Endothelial cell of umbilical vein (primary cell): ENCODE measurements at regions not wholly inside any gene's neighbourhood (a gene's known extent, or its start where the extent isn't known, plus 50 kb on each side); places are given as distances from the start of the nearest gene placed in this dataset.

Source experiments
- BruUV-seq: library from RNA; stranded (reverse); fragments of 400-500 nt; replicated peaks from 2 replicates; lab custom pipeline; 2021; lab: Mats Ljungman, UMichigan
- CTCF ChIA-PET: fragments of 300-600, 350-600 bp; sonication (Branson Sonifier 250); formaldehyde crosslinking; loops from one replicate; lab custom pipeline; 2021; ENCODE audit warnings: antibody characterized with exemption, inconsistent platforms; lab: Charles Lee
- POLR2A ChIA-PET: fragments of 300-600, 350-600 bp; sonication (Branson Sonifier 250); formaldehyde crosslinking; loops from one replicate; lab custom pipeline; 2021; ENCODE audit warnings: antibody characterized with exemption, inconsistent platforms; lab: Charles Lee
- DNase-seq: peaks from one replicate; pipeline ENCODE4 v3.0.0-alpha.2; 2011; ENCODE audit warnings: low read depth, low spot score
- FAIRE-seq: peaks from 2 replicates; lab custom pipeline; 2011; peaks lifted over from hg19 to GRCh38; lab: Jason Lieb, UNC
- H2AFZ ChIP-seq: 2 replicates; pipeline ENCODE4 v1.6.0; 2012; ENCODE audit warnings: low read depth, low read length, control low read depth, inconsistent platforms
- H3K27ac ChIP-seq: 2 replicates; pipeline ENCODE4 v1.5.1; 2011; ENCODE audit warnings: low read depth, mild to moderate bottlenecking, control low read depth, low read length, moderate library complexity; ENCODE audit not compliant: insufficient read depth
- H3K27me3 ChIP-seq, 2 experiments: 2 replicates each; pipeline versions ENCODE4 v1.6.0 to v1.6.1; 2011; ENCODE audit warnings: low read length in 2 of 2, mixed read lengths in 1 of 2; ENCODE audit not compliant: control insufficient read depth in 2 of 2, insufficient read depth in 2 of 2
- H3K36me3 ChIP-seq, 2 experiments: 2 replicates in 1 of 2; 3 replicates in 1 of 2; pipeline ENCODE4 v1.5.1; 2011; ENCODE audit warnings: low read length in 2 of 2, mild to moderate bottlenecking in 1 of 2, moderate library complexity in 1 of 2; ENCODE audit not compliant: control insufficient read depth in 2 of 2, insufficient read depth in 2 of 2; ENCODE audit errors: extremely low read depth in 1 of 2
- H3K4me1 ChIP-seq: 3 replicates; pipeline ENCODE4 v1.5.1; 2011; ENCODE audit warnings: mild to moderate bottlenecking, low read length; ENCODE audit not compliant: control insufficient read depth, insufficient read depth; ENCODE audit errors: extremely low read depth
- H3K4me2 ChIP-seq: 2 replicates; pipeline ENCODE4 v1.6.1; 2011; ENCODE audit warnings: low read length, control low read depth, mixed read lengths; ENCODE audit not compliant: insufficient read depth
- H3K4me3 ChIP-seq, 3 experiments: fragments of 200-600 bp in 1 of 3; sonication (generic), shearing (Covaris generic) in 1 of 3; replicated peaks in 1 of 3; 2 replicates each; pipeline ENCODE4 v1.5.1; 2011 to 2016; ENCODE audit warnings: control low read depth in 3 of 3, low read length in 3 of 3, mild to moderate bottlenecking in 2 of 3, inconsistent platforms in 1 of 3, low read depth in 1 of 3, moderate library complexity in 1 of 3; ENCODE audit not compliant: insufficient read depth in 1 of 3
- H3K79me2 ChIP-seq: 2 replicates; pipeline ENCODE4 v1.6.0; 2012; ENCODE audit warnings: low read length, inconsistent platforms; ENCODE audit not compliant: control insufficient read depth, insufficient read depth
- H3K9ac ChIP-seq: replicated peaks from 2 replicates; pipeline ENCODE3; 2011; ENCODE audit warnings: low read length, control low read depth; ENCODE audit not compliant: insufficient read depth; ENCODE audit errors: extremely low read depth
- H3K9me1 ChIP-seq: replicated peaks from 3 replicates; pipeline ENCODE4 v1.6.0; 2011; ENCODE audit warnings: mild to moderate bottlenecking, low read length; ENCODE audit not compliant: control insufficient read depth, insufficient read depth; ENCODE audit errors: extremely low read depth
- H3K9me3 ChIP-seq: replicated peaks from 2 replicates; pipeline ENCODE4 v1.5.1; 2012; ENCODE audit warnings: low read length, inconsistent platforms; ENCODE audit not compliant: control insufficient read depth, insufficient read depth
- H4K20me1 ChIP-seq: replicated peaks from 2 replicates; pipeline ENCODE3; 2011; ENCODE audit warnings: mild to moderate bottlenecking, low read length; ENCODE audit not compliant: control insufficient read depth, insufficient read depth; ENCODE audit errors: extremely low read depth
- EZH2 ChIP-seq: IDR thresholded peaks from 2 replicates; pipeline ENCODE4 v1.6.1; 2012; ENCODE audit warnings: borderline replicate concordance, low read depth, mild to moderate bottlenecking, moderate library complexity, low read length, inconsistent platforms; ENCODE audit not compliant: severe bottlenecking
- FOS ChIP-seq: IDR thresholded peaks from 2 replicates; pipeline ENCODE4 v1.6.1; 2011; ENCODE audit warnings: mild to moderate bottlenecking, low read length, moderate library complexity, borderline replicate concordance; ENCODE audit not compliant: insufficient read depth
- GATA2 ChIP-seq: IDR thresholded peaks from 2 replicates; pipeline ENCODE4 v1.7.0; 2011; ENCODE audit warnings: low read depth, mild to moderate bottlenecking, moderate library complexity, mixed read lengths, low read length; ENCODE audit not compliant: insufficient read length, insufficient read depth
- JUN ChIP-seq: IDR thresholded peaks from 2 replicates; pipeline ENCODE4 v1.6.1; 2011; ENCODE audit warnings: borderline replicate concordance, low read depth; ENCODE audit not compliant: insufficient read length, insufficient read depth
- MYC ChIP-seq: IDR thresholded peaks from one replicate; pipeline ENCODE4 v1.6.1; 2011; ENCODE audit warnings: mild to moderate bottlenecking, low read depth, low read length
- POLR2A ChIP-seq: IDR thresholded peaks from 2 replicates; pipeline ENCODE4 v1.6.1; 2012; ENCODE audit warnings: low read depth, mild to moderate bottlenecking, control low read depth, low read length
- POLR2AphosphoS5 ChIP-seq: IDR thresholded peaks from 2 replicates; pipeline ENCODE4 v1.6.1; 2012; ENCODE audit warnings: low read depth, mild to moderate bottlenecking, control low read depth, low read length, moderate library complexity; ENCODE audit not compliant: insufficient read depth
- dilution Hi-C: fragments of 300-500 bp; cut with MboI; formaldehyde crosslinking; loops from one replicate; pipeline ENCODE4 v1.15.0; 2019; ENCODE audit warnings: low sequenced_read_pairs; ENCODE audit not compliant: extremely low pct_ligation_motif_present
- intact Hi-C: fragments of 100-400 bp; cut with micrococcal nuclease; formaldehyde crosslinking; loops from one replicate; pipeline ENCODE4 v1.10.0; 2022
- TF ChIP-seq, protein P1 (sequence below): IDR thresholded peaks from 2 replicates; pipeline ENCODE4 v1.6.1; 2011; ENCODE audit not compliant: insufficient read depth, insufficient read length
- TF ChIP-seq, protein P2 (sequence below), 2 donors: IDR thresholded peaks; 1 replicate in 1 of 2; 2 replicates in 1 of 2; pipeline ENCODE4 v1.5.1; 2011; ENCODE audit warnings: low read length in 2 of 2, mild to moderate bottlenecking in 2 of 2, moderate library complexity in 2 of 2, control low read depth in 1 of 2, inconsistent platforms in 1 of 2, low read depth in 1 of 2; ENCODE audit not compliant: insufficient read depth in 1 of 2; ENCODE audit errors: extremely low read depth in 1 of 2

DNA sequence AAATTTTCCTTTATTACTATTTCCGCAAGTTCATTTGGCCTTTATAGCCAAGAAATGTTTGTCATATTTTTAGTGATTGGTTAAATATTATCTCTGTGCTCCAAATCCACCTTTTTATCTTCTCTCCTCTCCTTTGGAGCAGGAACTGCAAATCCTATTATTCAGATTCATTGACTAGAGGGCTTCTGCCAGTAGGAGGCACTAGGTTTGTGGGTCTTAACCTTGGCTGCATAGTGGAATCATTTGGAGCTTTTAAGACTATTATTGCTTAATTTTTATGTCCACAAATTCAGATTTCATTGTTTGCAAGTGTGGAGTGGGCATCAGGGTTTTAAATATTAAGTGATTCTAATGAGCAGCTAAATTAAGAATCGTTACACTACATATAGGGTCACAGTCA lies 75.3 kb upstream of the SYT10 start:
- Histone ChIP-seq H3K4me2 (no peak overlapping the region), H3K9ac (no peak overlapping the region), H4K20me1 (no peaks in the 10 kb centered on the region), H3K9me3 (no peaks in the 10 kb centered on the region), H3K9me1 (no peaks in the 10 kb centered on the region), H2AFZ (no peak overlapping the region), H3K27ac (no peak overlapping the region), H3K4me3 (no peak overlapping the region), H3K36me3 (no peaks in the 10 kb centered on the region), H3K4me1 (no peaks in the 10 kb centered on the region), H3K79me2 (no peaks in the 10 kb centered on the region), H3K27me3 (no peaks in the 10 kb centered on the region)
- intact Hi-C loops (no loop called here), dilution Hi-C loops (no loop called here)
- FAIRE-seq (no peak), DNase-seq (no peak)
- no TSS peak for BruUV-seq
- ChIA-PET POLR2A (no interaction called here), CTCF (no interaction called here)
- no peak for TF ChIP-seq GATA2
- TF ChIP-seq FOS: no peak
- TF ChIP-seq, protein P1, sequence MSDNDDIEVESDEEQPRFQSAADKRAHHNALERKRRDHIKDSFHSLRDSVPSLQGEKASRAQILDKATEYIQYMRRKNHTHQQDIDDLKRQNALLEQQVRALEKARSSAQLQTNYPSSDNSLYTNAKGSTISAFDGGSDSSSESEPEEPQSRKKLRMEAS: no peak
- no peak for TF ChIP-seq JUN
- TF ChIP-seq, protein P2, sequence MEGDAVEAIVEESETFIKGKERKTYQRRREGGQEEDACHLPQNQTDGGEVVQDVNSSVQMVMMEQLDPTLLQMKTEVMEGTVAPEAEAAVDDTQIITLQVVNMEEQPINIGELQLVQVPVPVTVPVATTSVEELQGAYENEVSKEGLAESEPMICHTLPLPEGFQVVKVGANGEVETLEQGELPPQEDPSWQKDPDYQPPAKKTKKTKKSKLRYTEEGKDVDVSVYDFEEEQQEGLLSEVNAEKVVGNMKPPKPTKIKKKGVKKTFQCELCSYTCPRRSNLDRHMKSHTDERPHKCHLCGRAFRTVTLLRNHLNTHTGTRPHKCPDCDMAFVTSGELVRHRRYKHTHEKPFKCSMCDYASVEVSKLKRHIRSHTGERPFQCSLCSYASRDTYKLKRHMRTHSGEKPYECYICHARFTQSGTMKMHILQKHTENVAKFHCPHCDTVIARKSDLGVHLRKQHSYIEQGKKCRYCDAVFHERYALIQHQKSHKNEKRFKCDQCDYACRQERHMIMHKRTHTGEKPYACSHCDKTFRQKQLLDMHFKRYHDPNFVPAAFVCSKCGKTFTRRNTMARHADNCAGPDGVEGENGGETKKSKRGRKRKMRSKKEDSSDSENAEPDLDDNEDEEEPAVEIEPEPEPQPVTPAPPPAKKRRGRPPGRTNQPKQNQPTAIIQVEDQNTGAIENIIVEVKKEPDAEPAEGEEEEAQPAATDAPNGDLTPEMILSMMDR (IDR thresholded peaks at IDR 0.05; ENCODE audit: extremely low read depth in 1 of 2, insufficient read depth in 1 of 2, low read depth in 1 of 2, low read length in 2 of 2): no peak
- no peak for TF ChIP-seq POLR2A
- TF ChIP-seq MYC: no peak

DNA sequence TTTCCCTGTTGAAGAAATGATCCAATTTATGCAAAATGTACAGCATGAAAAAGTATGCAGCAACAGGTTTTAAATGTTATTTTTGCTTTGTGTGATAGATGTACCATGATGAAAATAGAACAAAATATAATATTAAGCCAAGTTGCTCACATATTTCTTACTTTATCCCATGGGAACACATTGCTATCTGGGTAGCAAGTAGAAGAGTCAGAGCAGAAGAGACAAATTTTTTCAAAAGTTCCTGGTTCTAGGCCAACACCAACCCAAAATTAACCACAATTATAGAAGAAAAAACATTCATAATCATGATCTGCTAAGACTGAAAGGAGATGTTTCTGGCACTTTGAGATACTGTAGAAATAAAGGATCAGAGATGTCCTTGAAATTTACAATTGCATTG lies 79.9 kb upstream of the SYT10 start:
- H3K9ac ChIP-seq: no peak overlapping the region
- DNase-seq (no peak), FAIRE-seq (no peak)
- POLR2A ChIA-PET: no interaction called here
- no peak overlapping the region for H2AFZ ChIP-seq
- dilution Hi-C loops: no loop called here
- BruUV-seq: no TSS peak
- H3K79me2 ChIP-seq: no peaks in the 10 kb centered on the region
- intact Hi-C loops: no loop called here
- no peak overlapping the region for H3K27ac ChIP-seq
- no peaks in the 10 kb centered on the region for H3K27me3 ChIP-seq
- TF ChIP-seq POLR2AphosphoS5 (no peak), GATA2 (no peak), EZH2 (no peak), MYC (no peak), FOS (no peak), POLR2A (no peak), JUN (no peak)
- TF ChIP-seq, protein P2 (IDR thresholded peaks at IDR 0.05; ENCODE audit: extremely low read depth in 1 of 2, insufficient read depth in 1 of 2, low read depth in 1 of 2, low read length in 2 of 2): no peak
- TF ChIP-seq, protein P1: no peak
- H3K4me3 ChIP-seq: no peak overlapping the region
- no peak overlapping the region for H3K4me2 ChIP-seq
- no peaks in the 10 kb centered on the region for H3K9me3 ChIP-seq
- CTCF ChIA-PET: no interaction called here
- no peaks in the 10 kb centered on the region for H3K36me3 ChIP-seq
- H3K9me1 ChIP-seq: no peaks in the 10 kb centered on the region
- no peaks in the 10 kb centered on the region for H4K20me1 ChIP-seq
- H3K4me1 ChIP-seq: no peaks in the 10 kb centered on the region
